PC-9 (cell line): ENCODE measurements at regions not wholly inside any gene's neighbourhood (a gene's known extent, or its start where the extent isn't known, plus 50 kb on each side); places are given as distances from the start of the nearest gene placed in this dataset.

ENCODE experiments used
- BruUV-seq: library from RNA; stranded (reverse); fragments of 400-500 nt; replicated peaks from 2 replicates; lab custom pipeline; 2021; lab: Mats Ljungman, UMichigan
- CTCF ChIA-PET: fragments of 300-600 bp; sonication (Branson Sonifier 250); formaldehyde crosslinking; loops from one replicate; lab custom pipeline; 2022; ENCODE audit warnings: antibody characterized with exemption; lab: Charles Lee
- POLR2A ChIA-PET: fragments of 300-600 bp; sonication (Branson Sonifier 250); formaldehyde crosslinking; loops from one replicate; lab custom pipeline; 2022; ENCODE audit warnings: antibody characterized with exemption; ENCODE audit not compliant: unreplicated experiment; lab: Charles Lee
- DNase-seq, 2 experiments: peaks; one replicate each; pipeline versions ENCODE4 v3.0.0 to v3.0.0-alpha.2; 2015 to 2022; ENCODE audit warnings: mixed read lengths in 1 of 2
- H2AFZ ChIP-seq: fragments of 200-600 bp; sonication (generic); 2 replicates; pipeline ENCODE4 v1.8.1; 2017; ENCODE audit warnings: antibody characterized with exemption
- H3F3A ChIP-seq: fragments of 200-600 bp; sonication (generic); 2 replicates; pipeline ENCODE4 v1.8.1; 2017; ENCODE audit warnings: antibody characterized with exemption, mild to moderate bottlenecking, low read depth; ENCODE audit not compliant: insufficient read depth
- H3K27ac ChIP-seq: fragments of 200-600 bp; sonication (generic); 2 replicates; pipeline ENCODE4 v1.6.1; 2016; ENCODE audit warnings: mixed run types
- H3K27me3 ChIP-seq: fragments of 200-600 bp; sonication (generic); 2 replicates; pipeline ENCODE4 v1.6.1; 2016; ENCODE audit warnings: low read depth, mixed run types; ENCODE audit not compliant: insufficient read depth
- H3K36me3 ChIP-seq: fragments of 200-600 bp; sonication (generic); 2 replicates; pipeline ENCODE4 v1.6.1; 2016; ENCODE audit warnings: low read depth, mixed run types
- H3K4me1 ChIP-seq: fragments of 200-600 bp; sonication (generic); replicated peaks from 2 replicates; pipeline ENCODE4 v1.6.1; 2016; ENCODE audit warnings: mixed run types; ENCODE audit not compliant: insufficient read depth
- H3K4me2 ChIP-seq: fragments of 200-600 bp; sonication (generic); 2 replicates; pipeline ENCODE4 v1.6.1; 2017; ENCODE audit warnings: mixed run types
- H3K4me3 ChIP-seq: fragments of 200-600 bp; sonication (generic); 2 replicates; pipeline ENCODE4 v1.6.1; 2016; ENCODE audit warnings: mixed run types
- H3K79me2 ChIP-seq: fragments of 200-600 bp; sonication (generic); 2 replicates; pipeline ENCODE4 v1.6.1; 2017; ENCODE audit warnings: low read depth, mixed run types
- H3K9me2 ChIP-seq: fragments of 200-600 bp; sonication (generic); 2 replicates; pipeline ENCODE4 v1.8.1; 2017; ENCODE audit warnings: mild to moderate bottlenecking; ENCODE audit not compliant: insufficient read depth
- H3K9me3 ChIP-seq: fragments of 200-600 bp; sonication (generic); 2 replicates; pipeline ENCODE4 v1.8.1; 2016; ENCODE audit warnings: low read depth; ENCODE audit not compliant: insufficient read depth
- H4K20me1 ChIP-seq: fragments of 200-600 bp; sonication (generic); 2 replicates; pipeline ENCODE4 v1.8.1; 2017; ENCODE audit not compliant: insufficient read depth
- CTCF ChIP-seq: fragments of 200-600 bp; sonication (generic); conservative IDR thresholded peaks from 2 replicates; pipeline ENCODE4 v1.6.1; 2017; ENCODE audit warnings: mixed run types, antibody characterized with exemption, mild to moderate bottlenecking, moderate library complexity
- EZH2 ChIP-seq: fragments of 200-600 bp; sonication (generic); IDR thresholded peaks from 2 replicates; pipeline ENCODE4 v1.8.0; 2017; ENCODE audit warnings: antibody characterized with exemption, low read depth
- intact Hi-C: fragments of 100-400 bp; cut with micrococcal nuclease; formaldehyde crosslinking; loops from one replicate; pipeline ENCODE4 v1.10.0; 2022; ENCODE audit not compliant: unreplicated experiment

GRCh38 chr5:128870373-128870772 lies 94.9 kb upstream of the SLC27A6 start:
- H3K79me2 ChIP-seq = no peaks in the 10 kb centered on the region
- no peaks in the 10 kb centered on the region for H3K4me1 ChIP-seq
- H3F3A ChIP-seq = no peaks in the 10 kb centered on the region
- no peak overlapping the region for H2AFZ ChIP-seq
- ChIA-PET POLR2A (no interaction called here), CTCF (no interaction called here)
- no TSS peak for BruUV-seq
- H3K36me3 ChIP-seq = no peaks in the 10 kb centered on the region
- intact Hi-C loops = no loop called here
- H3K4me2 ChIP-seq = no peak overlapping the region
- no peaks in the 10 kb centered on the region for H4K20me1 ChIP-seq
- H3K27me3 ChIP-seq = no peaks in the 10 kb centered on the region
- H3K9me2 ChIP-seq = no peaks in the 10 kb centered on the region
- DNase-seq = no peak
- H3K4me3 ChIP-seq = no peak overlapping the region
- no peaks in the 10 kb centered on the region for H3K9me3 ChIP-seq
- no peak overlapping the region for H3K27ac ChIP-seq
- no peak for TF ChIP-seq EZH2
- TF ChIP-seq CTCF = no peak

GRCh38 chr5:128870923-128871322 lies 94.4 kb upstream of the SLC27A6 start:
- ChIA-PET POLR2A (no interaction called here), CTCF (no interaction called here)
- DNase-seq = no peak
- no peaks in the 10 kb centered on the region for H3K4me1 ChIP-seq
- no peak overlapping the region for H2AFZ ChIP-seq
- H3K4me2 ChIP-seq = no peak overlapping the region
- no peak overlapping the region for H3K4me3 ChIP-seq
- BruUV-seq = no TSS peak
- no peaks in the 10 kb centered on the region for H3F3A ChIP-seq
- H3K9me2 ChIP-seq = no peaks in the 10 kb centered on the region
- intact Hi-C loops = no loop called here
- H3K79me2 ChIP-seq = no peaks in the 10 kb centered on the region
- TF ChIP-seq EZH2 (no peak), CTCF (no peak)
- no peaks in the 10 kb centered on the region for H3K36me3 ChIP-seq
- no peaks in the 10 kb centered on the region for H3K27me3 ChIP-seq
- no peaks in the 10 kb centered on the region for H3K9me3 ChIP-seq
- no peaks in the 10 kb centered on the region for H4K20me1 ChIP-seq
- no peak overlapping the region for H3K27ac ChIP-seq

GRCh38 chr5:128876569-128877382 lies 88.5 kb upstream of the SLC27A6 start:
- BruUV-seq = no TSS peak
- ChIA-PET POLR2A (no interaction called here), CTCF (no interaction called here)
- Histone ChIP-seq H4K20me1 (no peaks in the 10 kb centered on the region), H3F3A (no peaks in the 10 kb centered on the region), H3K4me1 (no peaks in the 10 kb centered on the region), H2AFZ (no peak overlapping the region), H3K4me3 (no peak overlapping the region), H3K27ac (no peak overlapping the region), H3K27me3 (no peaks in the 10 kb centered on the region), H3K79me2 (no peaks in the 10 kb centered on the region), H3K4me2 (no peak overlapping the region), H3K9me3 (no peaks in the 10 kb centered on the region), H3K36me3 (no peaks in the 10 kb centered on the region), H3K9me2 (no peaks in the 10 kb centered on the region)
- TF ChIP-seq EZH2 (no peak), CTCF (no peak)
- intact Hi-C loops = no loop called here
- DNase-seq = no peak
